ENCODE measurements at regions not wholly inside any gene's neighbourhood (a gene's known extent, or its start where the extent isn't known, plus 50 kb on each side); places are given as distances from the start of the nearest gene placed in this dataset.

DNA sequence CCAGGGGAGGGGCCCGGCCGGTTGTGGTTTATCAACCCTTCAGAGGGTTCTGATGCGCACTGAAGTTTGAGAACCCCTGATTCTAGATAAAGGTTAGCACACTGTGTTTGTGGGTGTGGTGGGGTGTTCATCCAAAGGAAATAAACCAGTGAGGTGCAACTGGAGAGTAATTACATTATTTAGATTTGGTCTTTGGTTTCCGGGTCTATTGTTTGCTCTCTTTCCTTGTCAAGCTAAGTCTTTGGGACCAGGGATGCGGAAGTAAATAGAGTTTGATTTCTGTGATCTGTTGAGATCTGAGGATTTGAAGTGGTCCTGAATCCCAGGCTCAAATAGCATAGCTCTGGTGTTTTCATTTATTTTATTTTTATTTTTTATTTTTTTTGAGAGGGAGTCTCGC lies 50.5 kb upstream of the CLMP start:
- DNase-seq (ENCODE audit: low read depth) = no peak
- TF ChIP-seq, protein P1, sequence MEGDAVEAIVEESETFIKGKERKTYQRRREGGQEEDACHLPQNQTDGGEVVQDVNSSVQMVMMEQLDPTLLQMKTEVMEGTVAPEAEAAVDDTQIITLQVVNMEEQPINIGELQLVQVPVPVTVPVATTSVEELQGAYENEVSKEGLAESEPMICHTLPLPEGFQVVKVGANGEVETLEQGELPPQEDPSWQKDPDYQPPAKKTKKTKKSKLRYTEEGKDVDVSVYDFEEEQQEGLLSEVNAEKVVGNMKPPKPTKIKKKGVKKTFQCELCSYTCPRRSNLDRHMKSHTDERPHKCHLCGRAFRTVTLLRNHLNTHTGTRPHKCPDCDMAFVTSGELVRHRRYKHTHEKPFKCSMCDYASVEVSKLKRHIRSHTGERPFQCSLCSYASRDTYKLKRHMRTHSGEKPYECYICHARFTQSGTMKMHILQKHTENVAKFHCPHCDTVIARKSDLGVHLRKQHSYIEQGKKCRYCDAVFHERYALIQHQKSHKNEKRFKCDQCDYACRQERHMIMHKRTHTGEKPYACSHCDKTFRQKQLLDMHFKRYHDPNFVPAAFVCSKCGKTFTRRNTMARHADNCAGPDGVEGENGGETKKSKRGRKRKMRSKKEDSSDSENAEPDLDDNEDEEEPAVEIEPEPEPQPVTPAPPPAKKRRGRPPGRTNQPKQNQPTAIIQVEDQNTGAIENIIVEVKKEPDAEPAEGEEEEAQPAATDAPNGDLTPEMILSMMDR (conservative IDR thresholded peaks at IDR 0.05; ENCODE audit: low read depth, low read length) = no peak
- no peak overlapping the region for H3K4me3 ChIP-seq (ENCODE audit: low read depth, low read length)

Measured in epithelial cell of proximal tubule (primary cell).